Gastrocnemius medialis (tissue), 4 donors: ENCODE measurements at regions not wholly inside any gene's neighbourhood (a gene's known extent, or its start where the extent isn't known, plus 50 kb on each side); places are given as distances from the start of the nearest gene placed in this dataset.

Experiments used
- POLR2A ChIP-seq, 2 donors: fragments of 450-650 bp; IDR thresholded peaks; one replicate each; pipeline ENCODE4 v1.6.1; 2017; ENCODE audit warnings: antibody characterized with exemption in 2 of 2, mild to moderate bottlenecking in 2 of 2, moderate library complexity in 2 of 2
- TF ChIP-seq, protein P1 (sequence below), 5 experiments: fragments of 450-650 bp in 3 of 5; fragments of 200-600 bp in 2 of 5; sonication (generic) in 2 of 5; IDR thresholded peaks in 4 of 5; conservative IDR thresholded peaks in 1 of 5; 1 replicate in 4 of 5; 2 replicates in 1 of 5; pipeline ENCODE4 v1.5.1; 2016 to 2019; ENCODE audit warnings: antibody characterized with exemption in 5 of 5, mild to moderate bottlenecking in 3 of 5, moderate library complexity in 3 of 5

DNA sequence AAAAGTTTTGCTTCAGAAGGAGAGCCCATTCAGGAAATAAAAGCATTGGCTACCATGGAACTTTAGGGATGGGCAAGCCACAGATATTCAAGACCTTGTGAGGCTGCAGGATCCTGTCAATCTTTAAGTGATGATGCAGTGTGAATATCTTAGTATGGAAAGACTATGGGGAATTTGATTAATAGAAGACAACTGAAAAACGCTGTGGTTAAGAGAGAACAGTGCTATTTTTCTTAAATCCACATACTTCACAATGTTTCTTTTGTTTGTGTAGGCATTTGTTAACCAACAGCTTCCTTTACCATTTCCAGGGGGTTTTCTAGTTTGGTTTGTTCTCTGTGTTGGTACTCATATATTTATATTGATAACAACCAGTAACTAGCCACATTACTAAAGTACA lies 90.3 kb downstream of the TMEM212 start:
- TF ChIP-seq, protein P1, sequence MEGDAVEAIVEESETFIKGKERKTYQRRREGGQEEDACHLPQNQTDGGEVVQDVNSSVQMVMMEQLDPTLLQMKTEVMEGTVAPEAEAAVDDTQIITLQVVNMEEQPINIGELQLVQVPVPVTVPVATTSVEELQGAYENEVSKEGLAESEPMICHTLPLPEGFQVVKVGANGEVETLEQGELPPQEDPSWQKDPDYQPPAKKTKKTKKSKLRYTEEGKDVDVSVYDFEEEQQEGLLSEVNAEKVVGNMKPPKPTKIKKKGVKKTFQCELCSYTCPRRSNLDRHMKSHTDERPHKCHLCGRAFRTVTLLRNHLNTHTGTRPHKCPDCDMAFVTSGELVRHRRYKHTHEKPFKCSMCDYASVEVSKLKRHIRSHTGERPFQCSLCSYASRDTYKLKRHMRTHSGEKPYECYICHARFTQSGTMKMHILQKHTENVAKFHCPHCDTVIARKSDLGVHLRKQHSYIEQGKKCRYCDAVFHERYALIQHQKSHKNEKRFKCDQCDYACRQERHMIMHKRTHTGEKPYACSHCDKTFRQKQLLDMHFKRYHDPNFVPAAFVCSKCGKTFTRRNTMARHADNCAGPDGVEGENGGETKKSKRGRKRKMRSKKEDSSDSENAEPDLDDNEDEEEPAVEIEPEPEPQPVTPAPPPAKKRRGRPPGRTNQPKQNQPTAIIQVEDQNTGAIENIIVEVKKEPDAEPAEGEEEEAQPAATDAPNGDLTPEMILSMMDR (IDR thresholded peaks at IDR 0.05 in 4 of 5, conservative IDR thresholded peaks at IDR 0.05 in 1 of 5): no peak
- no peak for TF ChIP-seq POLR2A (IDR thresholded peaks at IDR 0.05)
